ENCODE measurements at regions not wholly inside any gene's neighbourhood (a gene's known extent, or its start where the extent isn't known, plus 50 kb on each side); places are given as distances from the start of the nearest gene placed in this dataset.

DNA sequence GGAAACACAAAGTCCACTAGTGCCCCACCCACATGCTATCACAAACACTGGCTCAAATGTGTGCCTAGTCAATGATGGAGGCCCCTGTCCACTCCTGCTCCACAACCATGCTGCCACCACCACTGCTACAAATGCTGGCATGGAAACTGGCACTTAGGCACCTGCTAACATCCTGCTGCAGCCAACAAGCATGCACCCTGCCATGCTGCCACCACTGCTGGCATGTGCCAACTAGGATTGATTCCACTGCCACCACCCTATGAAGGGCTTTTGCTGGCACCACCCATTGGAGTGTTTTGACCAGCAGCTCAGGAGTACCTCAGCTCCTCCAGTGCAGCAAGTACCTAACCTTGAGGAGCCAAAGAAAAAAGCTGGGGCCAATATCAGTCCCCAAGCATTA, 236.6 kb downstream of the CCDC59 start:
- TF ChIP-seq, protein P1, sequence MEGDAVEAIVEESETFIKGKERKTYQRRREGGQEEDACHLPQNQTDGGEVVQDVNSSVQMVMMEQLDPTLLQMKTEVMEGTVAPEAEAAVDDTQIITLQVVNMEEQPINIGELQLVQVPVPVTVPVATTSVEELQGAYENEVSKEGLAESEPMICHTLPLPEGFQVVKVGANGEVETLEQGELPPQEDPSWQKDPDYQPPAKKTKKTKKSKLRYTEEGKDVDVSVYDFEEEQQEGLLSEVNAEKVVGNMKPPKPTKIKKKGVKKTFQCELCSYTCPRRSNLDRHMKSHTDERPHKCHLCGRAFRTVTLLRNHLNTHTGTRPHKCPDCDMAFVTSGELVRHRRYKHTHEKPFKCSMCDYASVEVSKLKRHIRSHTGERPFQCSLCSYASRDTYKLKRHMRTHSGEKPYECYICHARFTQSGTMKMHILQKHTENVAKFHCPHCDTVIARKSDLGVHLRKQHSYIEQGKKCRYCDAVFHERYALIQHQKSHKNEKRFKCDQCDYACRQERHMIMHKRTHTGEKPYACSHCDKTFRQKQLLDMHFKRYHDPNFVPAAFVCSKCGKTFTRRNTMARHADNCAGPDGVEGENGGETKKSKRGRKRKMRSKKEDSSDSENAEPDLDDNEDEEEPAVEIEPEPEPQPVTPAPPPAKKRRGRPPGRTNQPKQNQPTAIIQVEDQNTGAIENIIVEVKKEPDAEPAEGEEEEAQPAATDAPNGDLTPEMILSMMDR (IDR thresholded peaks at IDR 0.05) = no peak
- no peak for TF ChIP-seq POLR2A (IDR thresholded peaks at IDR 0.05)

All from Peyer's patch (tissue), 4 donors.